ENCODE measurements at regions not wholly inside any gene's neighbourhood (a gene's known extent, or its start where the extent isn't known, plus 50 kb on each side); places are given as distances from the start of the nearest gene placed in this dataset.
"Not testable (repeated sequence)": the region's sequence is repeated elsewhere in the genome, so short reads cannot be mapped to it uniquely, and the experiment has no call there.

- Mint-ChIP-seq H3K4me1 (ENCODE audit: low read depth, unreplicated experiment) (no peaks in the 10 kb centered on the region), H3K27ac (ENCODE audit: unreplicated experiment) (no peak overlapping the region), H3K27me3 (ENCODE audit: insufficient read depth, unreplicated experiment) (no peaks in the 10 kb centered on the region), H3K36me3 (ENCODE audit: insufficient read depth, unreplicated experiment) (peaks cover 12% of the 10 kb centered on the region), H3K9me3 (ENCODE audit: unreplicated experiment) (peaks cover 11% of the 10 kb centered on the region), H3K4me3 (ENCODE audit: unreplicated experiment) (no peak overlapping the region)
- BruUV-seq (replicated peaks), result no TSS peak
- TF ChIP-seq CTCF (IDR thresholded peaks at IDR 0.05; ENCODE audit: insufficient read depth in 1 of 2, low read depth in 1 of 2, low read length in 1 of 2, severe bottlenecking in 1 of 2, unreplicated experiment in 1 of 2), result no peak
- Histone ChIP-seq H3K9me3 (no peaks in the 10 kb centered on the region; the same call in 1 of the 2 replicates), H3K36me3 (ENCODE audit: control insufficient read depth, insufficient read depth, low read length) (no peaks in the 10 kb centered on the region), H3K4me1 (no peaks in the 10 kb centered on the region), H3K4me3 (ENCODE audit: low read depth, low read length) (no peak overlapping the region), H3K27me3 (replicated peaks; ENCODE audit: control insufficient read depth, insufficient read depth, low read length) (no peaks in the 10 kb centered on the region)
- no peak for DNase-seq
- intact Hi-C loops (cut with micrococcal nuclease; ENCODE audit: unreplicated experiment), result no loop called here
- POLR2A ChIA-PET, result no interaction called here
- CTCF ChIA-PET, result no interaction called here
Measured at GRCh38 chr1:245070836-245071615, 83.8 kb upstream of the KIF26B start.

GRCh38 chr1:245067257-245067656 lies 87.5 kb upstream of the KIF26B start:
- no TSS peak for BruUV-seq (replicated peaks)
- POLR2A ChIA-PET, result no interaction called here
- H3K9me3 Mint-ChIP-seq (ENCODE audit: unreplicated experiment), result peaks cover 11% of the 10 kb centered on the region
- H3K4me1 Mint-ChIP-seq (ENCODE audit: low read depth, unreplicated experiment), result no peaks in the 10 kb centered on the region
- H3K27me3 Mint-ChIP-seq (ENCODE audit: insufficient read depth, unreplicated experiment), result no peaks in the 10 kb centered on the region
- H3K27ac Mint-ChIP-seq (ENCODE audit: unreplicated experiment), result no peak overlapping the region
- peaks cover 12% of the 10 kb centered on the region for H3K36me3 Mint-ChIP-seq (ENCODE audit: insufficient read depth, unreplicated experiment)
- H3K4me1 ChIP-seq, result no peaks in the 10 kb centered on the region
- no peaks in the 10 kb centered on the region for H3K27me3 ChIP-seq (replicated peaks; ENCODE audit: control insufficient read depth, insufficient read depth, low read length)
- CTCF ChIA-PET, result no interaction called here
- no peaks in the 10 kb centered on the region; the same call in 1 of the 2 replicates for H3K9me3 ChIP-seq
- intact Hi-C loops (cut with micrococcal nuclease; ENCODE audit: unreplicated experiment), result no loop called here
- no peak overlapping the region for H3K4me3 ChIP-seq (ENCODE audit: low read depth, low read length)
- no peak overlapping the region for H3K4me3 Mint-ChIP-seq (ENCODE audit: unreplicated experiment)
- DNase-seq, result no peak
- H3K36me3 ChIP-seq (ENCODE audit: control insufficient read depth, insufficient read depth, low read length), result no peaks in the 10 kb centered on the region
- no peak for TF ChIP-seq CTCF (IDR thresholded peaks at IDR 0.05; ENCODE audit: insufficient read depth in 1 of 2, low read depth in 1 of 2, low read length in 1 of 2, severe bottlenecking in 1 of 2, unreplicated experiment in 1 of 2)

GRCh38 chr1:245062741-245063305 lies 92.0 kb upstream of the KIF26B start:
- Mint-ChIP-seq H3K9me3 (ENCODE audit: unreplicated experiment) (no peaks in the 10 kb centered on the region), H3K4me3 (ENCODE audit: unreplicated experiment) (no peak overlapping the region), H3K36me3 (ENCODE audit: insufficient read depth, unreplicated experiment) (no peaks in the 10 kb centered on the region), H3K27me3 (ENCODE audit: insufficient read depth, unreplicated experiment) (no peaks in the 10 kb centered on the region), H3K4me1 (ENCODE audit: low read depth, unreplicated experiment) (peaks cover 16% of the 10 kb centered on the region), H3K27ac (ENCODE audit: unreplicated experiment) (no peak overlapping the region)
- no peak for TF ChIP-seq CTCF (IDR thresholded peaks at IDR 0.05; ENCODE audit: insufficient read depth in 1 of 2, low read depth in 1 of 2, low read length in 1 of 2, severe bottlenecking in 1 of 2, unreplicated experiment in 1 of 2)
- CTCF ChIA-PET, result interaction anchor here (0.6 kb wide), 1 partner anchor 1220 kb away, joined by 6 read pairs; no protein-coding TSS in a partner anchor
- no peaks in the 10 kb centered on the region for H3K27me3 ChIP-seq (replicated peaks; ENCODE audit: control insufficient read depth, insufficient read depth, low read length)
- no peak for DNase-seq
- no peak overlapping the region for H3K4me3 ChIP-seq (ENCODE audit: low read depth, low read length)
- intact Hi-C loops (cut with micrococcal nuclease; ENCODE audit: unreplicated experiment), result no loop called here
- POLR2A ChIA-PET, result no interaction called here
- BruUV-seq (replicated peaks), result no TSS peak
- H3K9me3 ChIP-seq, result no peaks in the 10 kb centered on the region
- H3K4me1 ChIP-seq, result peaks cover 19% of the 10 kb centered on the region
- H3K36me3 ChIP-seq (ENCODE audit: control insufficient read depth, insufficient read depth, low read length), result no peaks in the 10 kb centered on the region; the same call in 1 of the 2 replicates

GRCh38 chr1:245061808-245062207 lies 93.0 kb upstream of the KIF26B start:
- POLR2A ChIA-PET; H3K4me3 ChIP-seq (ENCODE audit: low read depth, low read length); H3K27me3 Mint-ChIP-seq (ENCODE audit: insufficient read depth, unreplicated experiment); H3K4me3 Mint-ChIP-seq (ENCODE audit: unreplicated experiment); intact Hi-C loops (cut with micrococcal nuclease; ENCODE audit: unreplicated experiment); BruUV-seq (replicated peaks); H3K9me3 Mint-ChIP-seq (ENCODE audit: unreplicated experiment); H3K36me3 Mint-ChIP-seq (ENCODE audit: insufficient read depth, unreplicated experiment); H3K27ac Mint-ChIP-seq (ENCODE audit: unreplicated experiment); DNase-seq; H3K27me3 ChIP-seq (replicated peaks; ENCODE audit: control insufficient read depth, insufficient read depth, low read length); H3K9me3 ChIP-seq; H3K36me3 ChIP-seq (ENCODE audit: control insufficient read depth, insufficient read depth, low read length): not testable (repeated sequence)
- peaks cover 19% of the 10 kb centered on the region for H3K4me1 ChIP-seq
- CTCF ChIA-PET, result interaction anchor here (0.6 kb wide), 1 partner anchor 75 kb away, joined by 3 read pairs; no protein-coding TSS in a partner anchor
- peaks cover 16% of the 10 kb centered on the region for H3K4me1 Mint-ChIP-seq (ENCODE audit: low read depth, unreplicated experiment)
